HG02970 (cell line): ENCODE measurements at regions not wholly inside any gene's neighbourhood (a gene's known extent, or its start where the extent isn't known, plus 50 kb on each side); places are given as distances from the start of the nearest gene placed in this dataset.
"Not testable (repeated sequence)": the region's sequence is repeated elsewhere in the genome, so short reads cannot be mapped to it uniquely, and the experiment has no call there.

ENCODE experiments used
- ATAC-seq: cut with Tn5 transposase; IDR thresholded peaks from one replicate; pipeline ENCODE4 v1.9.1; 2021; ENCODE audit warnings: mild to moderate bottlenecking, moderate library complexity, moderate number of reproducible peaks; ENCODE audit not compliant: unreplicated experiment, low FRiP score

- ATAC-seq = no peak
These were observed 562.1 kb downstream of the TMA16 start for GRCh38 chr4:164056426-164057142.

- ATAC-seq = no peak
These were observed 564.4 kb downstream of the TMA16 start for GRCh38 chr4:164058776-164059445.

GRCh38 chr4:164060456-164060855 is 566.0 kb downstream of the TMA16 start:
- no peak for ATAC-seq

- ATAC-seq = no peak
These were observed 573.9 kb downstream of the TMA16 start for GRCh38 chr4:164068392-164068791.

DNA sequence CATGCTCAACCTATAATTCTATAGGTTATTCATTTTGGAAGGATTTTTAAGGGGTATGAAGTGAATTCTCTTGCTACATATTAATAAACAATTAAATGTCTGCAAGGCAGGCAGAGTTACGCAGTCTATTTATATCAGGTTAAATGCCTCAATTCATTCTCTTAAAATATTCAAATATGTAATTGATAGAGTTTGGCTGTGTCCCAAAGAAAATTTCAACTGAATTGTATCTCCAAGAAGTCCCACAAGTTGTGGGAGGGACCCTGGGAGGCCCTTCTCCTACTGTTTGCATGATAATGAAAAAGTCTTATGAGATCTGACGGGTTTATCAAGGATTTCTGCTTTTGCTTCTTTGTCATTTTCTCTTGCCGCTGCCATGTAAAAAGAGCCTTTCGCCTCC is 576.1 kb downstream of the TMA16 start:
- ATAC-seq = no peak

GRCh38 chr4:164081371-164081770 is 586.9 kb downstream of the TMA16 start:
- no peak for ATAC-seq

DNA sequence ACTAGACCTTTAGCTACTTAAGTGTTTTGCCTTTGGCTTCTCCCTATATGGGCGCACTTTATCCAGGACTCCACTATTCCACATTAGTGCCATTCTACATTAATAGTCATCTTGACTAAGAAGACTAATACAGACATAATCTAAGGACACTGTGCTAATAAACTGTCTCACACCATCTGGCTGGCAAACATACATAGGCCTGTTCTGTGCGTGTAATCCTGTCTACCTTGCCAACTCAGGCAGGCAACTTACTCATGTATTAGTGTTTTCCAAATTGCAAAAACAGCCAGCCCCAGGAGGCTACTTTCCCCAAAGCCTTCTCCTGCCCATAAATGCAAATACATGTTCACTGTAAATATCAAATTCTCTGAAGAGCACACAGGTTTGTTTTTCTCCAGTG is 587.3 kb downstream of the TMA16 start:
- no peak for ATAC-seq

DNA sequence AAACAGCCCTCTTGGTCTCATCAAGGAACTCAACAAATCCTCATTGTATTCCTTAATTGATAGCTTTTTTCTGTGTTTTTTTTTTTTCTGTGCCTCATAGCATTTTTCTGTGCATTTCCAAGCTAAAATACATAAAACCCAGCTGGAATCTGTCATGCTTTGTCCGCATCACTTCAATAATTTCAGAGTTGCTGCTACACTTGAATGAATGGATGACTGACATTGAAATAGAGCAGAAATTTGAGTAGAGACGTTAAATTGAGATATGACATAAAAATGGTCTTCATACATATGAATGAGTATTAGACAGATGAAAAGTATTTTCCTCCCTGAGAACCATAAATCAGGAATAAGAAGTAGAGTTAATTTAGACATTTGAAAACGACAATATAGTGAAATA is 593.2 kb downstream of the TMA16 start:
- ATAC-seq = no peak

DNA sequence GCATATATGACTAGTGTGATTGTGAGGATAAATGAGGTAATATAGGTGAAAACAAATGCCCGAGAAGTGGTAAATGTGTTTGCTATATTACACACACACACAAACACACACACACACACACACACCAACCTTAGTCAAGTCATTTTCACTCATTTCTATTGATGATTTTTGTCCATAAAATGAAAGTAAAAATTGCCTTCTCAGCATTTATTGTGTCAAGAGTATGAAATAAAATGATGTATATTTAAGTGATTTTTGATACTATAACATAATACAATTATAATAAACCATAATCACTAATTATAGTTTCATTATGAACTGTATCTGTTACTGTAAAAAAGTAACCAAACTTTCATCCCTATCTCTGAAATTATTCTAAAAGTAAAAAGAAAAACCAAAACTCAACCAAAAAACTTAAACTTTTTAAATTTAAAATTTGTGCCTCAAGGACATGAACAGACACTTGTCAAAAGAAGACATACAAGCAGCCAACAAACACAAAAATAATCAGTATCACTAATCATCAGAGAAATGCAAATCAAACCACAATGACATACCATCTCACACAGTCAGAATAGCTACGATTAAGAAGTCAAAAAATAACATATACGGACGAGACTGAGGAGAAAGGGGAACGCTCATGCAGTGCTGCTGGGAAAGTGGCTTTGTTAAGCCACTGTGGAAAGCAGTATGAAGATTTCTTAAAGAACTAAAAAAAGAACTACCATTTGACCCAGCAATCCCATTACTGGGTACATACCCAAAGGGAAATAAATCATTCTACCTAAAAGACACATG is 601.0 kb downstream of the TMA16 start:
- no peak for ATAC-seq

GRCh38 chr4:164096766-164097518 is 602.5 kb downstream of the TMA16 start:
- ATAC-seq = no peak

- ATAC-seq = not testable (repeated sequence)
These were observed 606.4 kb downstream of the TMA16 start for GRCh38 chr4:164100741-164101365.

GRCh38 chr4:164108971-164109370 is 614.5 kb downstream of the TMA16 start:
- no peak for ATAC-seq

GRCh38 chr4:164109503-164109902 is 615.0 kb downstream of the TMA16 start:
- no peak for ATAC-seq

GRCh38 chr4:164115236-164115635 is 620.7 kb downstream of the TMA16 start:
- no peak for ATAC-seq

- ATAC-seq = no peak
These were observed 621.8 kb downstream of the TMA16 start for GRCh38 chr4:164116286-164116685.

DNA sequence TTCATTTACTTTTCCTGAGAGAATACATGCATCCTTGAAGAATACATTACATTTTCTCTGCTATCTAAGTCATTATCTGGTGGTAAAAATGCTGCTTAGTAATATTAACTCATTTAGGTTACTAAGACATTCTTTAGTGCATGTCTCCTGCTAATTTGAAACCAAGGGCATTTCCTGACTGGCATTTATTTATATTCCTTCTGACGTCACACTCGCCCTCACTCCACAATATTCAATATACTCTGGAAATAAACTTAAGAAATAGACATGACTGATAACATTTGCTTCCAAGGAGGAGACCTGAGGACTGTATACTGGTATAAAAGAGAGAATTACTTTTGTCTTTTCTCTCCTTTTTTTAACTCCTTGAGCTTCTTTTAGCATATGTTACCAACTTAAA is 619.5 kb upstream of the SMIM31 start:
- no peak for ATAC-seq

DNA sequence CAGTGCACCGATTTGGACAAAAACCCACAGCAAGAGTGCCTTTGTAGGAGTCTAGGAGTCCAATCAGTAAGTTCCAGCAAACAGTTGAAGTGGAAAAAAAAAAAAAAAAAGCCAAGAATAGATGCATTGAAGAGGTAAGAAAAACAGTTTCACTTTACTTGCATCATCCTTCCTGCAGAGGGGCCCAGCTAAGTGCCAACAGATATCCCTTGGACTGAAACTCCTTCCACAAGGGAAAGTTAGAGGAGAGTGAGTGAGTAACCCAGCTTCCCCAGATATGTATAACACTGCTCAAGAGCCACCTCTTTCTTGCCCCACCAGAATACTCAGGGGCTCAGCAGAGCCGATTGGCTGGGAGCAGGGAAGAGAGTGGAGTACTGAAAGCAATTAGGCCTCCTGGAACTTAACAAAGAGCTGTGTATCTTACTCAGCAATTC is 617.7 kb upstream of the SMIM31 start:
- ATAC-seq = no peak

DNA sequence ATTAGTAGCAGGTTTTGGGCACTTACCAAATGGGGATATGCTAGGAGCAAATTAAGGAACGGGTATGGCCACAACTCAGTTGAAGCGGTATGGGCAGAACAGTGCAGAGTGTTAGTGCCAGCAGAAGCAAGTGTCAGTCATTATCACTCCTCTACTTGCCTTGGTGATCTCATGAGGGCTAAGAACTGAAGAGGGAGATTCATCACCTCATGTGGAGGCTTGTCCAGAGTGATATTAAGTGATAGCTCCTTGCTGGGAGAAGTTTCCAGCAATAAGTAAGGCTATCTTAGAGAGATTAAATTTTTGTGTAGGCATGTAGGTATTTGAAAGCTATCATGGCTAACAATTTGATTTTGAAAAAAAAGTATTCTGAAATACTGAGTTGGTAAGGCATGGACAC is 615.4 kb upstream of the SMIM31 start:
- no peak for ATAC-seq

- ATAC-seq = no peak
These were observed 614.6 kb upstream of the SMIM31 start for GRCh38 chr4:164139291-164139690.

- ATAC-seq = not testable (repeated sequence)
These were observed 612.1 kb upstream of the SMIM31 start for GRCh38 chr4:164141755-164142375.
